ENCODE measurements at regions not wholly inside any gene's neighbourhood (a gene's known extent, or its start where the extent isn't known, plus 50 kb on each side); places are given as distances from the start of the nearest gene placed in this dataset.

- TF ChIP-seq CTCF (IDR thresholded peaks at IDR 0.05) (no peak), EP300 (IDR thresholded peaks at IDR 0.05) (no peak)
Measured at GRCh38 chr2:53474914-53475313, 292.7 kb upstream of the CHAC2 start.

Data from sigmoid colon (tissue), 4 donors.